Astrocyte (in vitro differentiated cells and primary cell): ENCODE measurements at regions not wholly inside any gene's neighbourhood (a gene's known extent, or its start where the extent isn't known, plus 50 kb on each side); places are given as distances from the start of the nearest gene placed in this dataset.

Experiments used
- EZH2 ChIP-seq: IDR thresholded peaks from 2 replicates; pipeline ENCODE4 v1.6.1; 2012; ENCODE audit warnings: mild to moderate bottlenecking, low read length, inconsistent platforms; ENCODE audit not compliant: insufficient read depth
- TF ChIP-seq, protein P1 (sequence below): IDR thresholded peaks from 2 replicates; pipeline ENCODE4 v1.5.1; 2011; ENCODE audit warnings: low read depth, mild to moderate bottlenecking, inconsistent platforms, low read length, moderate library complexity; ENCODE audit not compliant: insufficient read depth

DNA sequence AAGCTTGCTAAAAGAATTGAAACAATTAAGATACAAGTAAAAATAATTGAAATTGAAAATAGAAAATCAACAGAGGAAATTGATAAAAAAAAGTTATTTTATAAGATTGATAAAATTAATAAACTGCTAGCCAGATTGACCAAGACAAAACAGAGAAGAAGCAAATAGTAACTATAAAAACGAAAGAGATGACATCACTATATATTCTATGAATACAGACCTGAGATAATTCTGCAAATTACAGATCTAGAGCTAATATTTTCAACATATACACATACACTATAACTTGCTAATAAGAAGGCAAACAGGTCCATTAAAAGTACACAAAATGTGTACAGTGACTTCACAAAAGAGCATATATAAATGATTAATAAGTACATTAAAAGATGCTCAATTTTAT lies 90.1 kb upstream of the RNPC3 start:
- TF ChIP-seq, protein P1, sequence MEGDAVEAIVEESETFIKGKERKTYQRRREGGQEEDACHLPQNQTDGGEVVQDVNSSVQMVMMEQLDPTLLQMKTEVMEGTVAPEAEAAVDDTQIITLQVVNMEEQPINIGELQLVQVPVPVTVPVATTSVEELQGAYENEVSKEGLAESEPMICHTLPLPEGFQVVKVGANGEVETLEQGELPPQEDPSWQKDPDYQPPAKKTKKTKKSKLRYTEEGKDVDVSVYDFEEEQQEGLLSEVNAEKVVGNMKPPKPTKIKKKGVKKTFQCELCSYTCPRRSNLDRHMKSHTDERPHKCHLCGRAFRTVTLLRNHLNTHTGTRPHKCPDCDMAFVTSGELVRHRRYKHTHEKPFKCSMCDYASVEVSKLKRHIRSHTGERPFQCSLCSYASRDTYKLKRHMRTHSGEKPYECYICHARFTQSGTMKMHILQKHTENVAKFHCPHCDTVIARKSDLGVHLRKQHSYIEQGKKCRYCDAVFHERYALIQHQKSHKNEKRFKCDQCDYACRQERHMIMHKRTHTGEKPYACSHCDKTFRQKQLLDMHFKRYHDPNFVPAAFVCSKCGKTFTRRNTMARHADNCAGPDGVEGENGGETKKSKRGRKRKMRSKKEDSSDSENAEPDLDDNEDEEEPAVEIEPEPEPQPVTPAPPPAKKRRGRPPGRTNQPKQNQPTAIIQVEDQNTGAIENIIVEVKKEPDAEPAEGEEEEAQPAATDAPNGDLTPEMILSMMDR: no peak
- no peak for TF ChIP-seq EZH2
